NB4 (cell line): ENCODE measurements at regions not wholly inside any gene's neighbourhood (a gene's known extent, or its start where the extent isn't known, plus 50 kb on each side); places are given as distances from the start of the nearest gene placed in this dataset.

Experiments used
- MYC ChIP-seq: IDR thresholded peaks from 2 replicates; pipeline ENCODE4 v1.6.1; 2011; ENCODE audit warnings: low read depth, low read length
- POLR2A ChIP-seq: IDR thresholded peaks from 2 replicates; pipeline ENCODE4 v1.6.1; 2011; ENCODE audit warnings: mild to moderate bottlenecking; ENCODE audit not compliant: insufficient read length; ENCODE audit errors: extremely low read depth
- TF ChIP-seq, protein P1 (sequence below): IDR thresholded peaks from one replicate; pipeline ENCODE4 v1.5.1; 2012; ENCODE audit warnings: low read depth, low read length

DNA sequence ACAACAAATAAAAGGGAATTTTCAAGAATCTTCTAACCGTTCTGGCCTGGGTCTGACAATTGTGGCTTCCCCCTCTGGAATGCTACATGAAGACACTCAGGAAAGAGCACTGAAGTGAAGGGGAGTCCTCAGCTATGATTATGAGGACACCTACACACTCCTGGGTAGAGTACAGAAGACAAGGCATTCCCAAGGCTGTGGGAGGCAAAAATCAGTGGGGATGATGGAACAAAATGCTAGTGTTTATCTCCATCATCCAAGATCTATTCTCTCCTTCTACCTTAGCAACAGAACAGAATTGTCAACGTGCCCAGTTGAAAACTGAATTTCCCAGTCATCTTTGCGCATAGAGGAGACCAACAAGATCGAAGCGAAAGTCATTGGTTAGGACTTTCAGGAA is 130.1 kb upstream of the LARP1 start:
- TF ChIP-seq, protein P1, sequence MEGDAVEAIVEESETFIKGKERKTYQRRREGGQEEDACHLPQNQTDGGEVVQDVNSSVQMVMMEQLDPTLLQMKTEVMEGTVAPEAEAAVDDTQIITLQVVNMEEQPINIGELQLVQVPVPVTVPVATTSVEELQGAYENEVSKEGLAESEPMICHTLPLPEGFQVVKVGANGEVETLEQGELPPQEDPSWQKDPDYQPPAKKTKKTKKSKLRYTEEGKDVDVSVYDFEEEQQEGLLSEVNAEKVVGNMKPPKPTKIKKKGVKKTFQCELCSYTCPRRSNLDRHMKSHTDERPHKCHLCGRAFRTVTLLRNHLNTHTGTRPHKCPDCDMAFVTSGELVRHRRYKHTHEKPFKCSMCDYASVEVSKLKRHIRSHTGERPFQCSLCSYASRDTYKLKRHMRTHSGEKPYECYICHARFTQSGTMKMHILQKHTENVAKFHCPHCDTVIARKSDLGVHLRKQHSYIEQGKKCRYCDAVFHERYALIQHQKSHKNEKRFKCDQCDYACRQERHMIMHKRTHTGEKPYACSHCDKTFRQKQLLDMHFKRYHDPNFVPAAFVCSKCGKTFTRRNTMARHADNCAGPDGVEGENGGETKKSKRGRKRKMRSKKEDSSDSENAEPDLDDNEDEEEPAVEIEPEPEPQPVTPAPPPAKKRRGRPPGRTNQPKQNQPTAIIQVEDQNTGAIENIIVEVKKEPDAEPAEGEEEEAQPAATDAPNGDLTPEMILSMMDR: no peak
- TF ChIP-seq MYC (no peak), POLR2A (no peak)
